ENCODE measurements at regions not wholly inside any gene's neighbourhood (a gene's known extent, or its start where the extent isn't known, plus 50 kb on each side); places are given as distances from the start of the nearest gene placed in this dataset.
"Not testable (repeated sequence)": the region's sequence is repeated elsewhere in the genome, so short reads cannot be mapped to it uniquely, and the experiment has no call there.

GRCh38 chr9:65223986-65224385 is 61.0 kb downstream of the FOXD4L5 start:
- intact Hi-C loops (cut with DNase I); H3K4me3 ChIP-seq; H3K9me3 ChIP-seq; H3K27me3 ChIP-seq; ATAC-seq; DNase-seq; H3K36me3 ChIP-seq; FAIRE-seq; H3K4me1 ChIP-seq; H3K27ac ChIP-seq: not testable (repeated sequence)
- 88 to 100% methylated on average over 2 of the region's 2 CpGs for WGBS, 2 donors

- H3K27ac ChIP-seq; DNase-seq; H3K36me3 ChIP-seq; H3K4me1 ChIP-seq; FAIRE-seq; H3K4me3 ChIP-seq; H3K27me3 ChIP-seq; ATAC-seq; H3K9me3 ChIP-seq; intact Hi-C loops (cut with DNase I): not testable (repeated sequence)
Measured at GRCh38 chr9:65208834-65209233, 76.2 kb downstream of the FOXD4L5 start.

GRCh38 chr9:65207273-65207672 is 77.7 kb downstream of the FOXD4L5 start:
- ATAC-seq; H3K9me3 ChIP-seq; H3K27me3 ChIP-seq; H3K36me3 ChIP-seq; intact Hi-C loops (cut with DNase I); H3K4me1 ChIP-seq; H3K27ac ChIP-seq; DNase-seq; FAIRE-seq; H3K4me3 ChIP-seq: not testable (repeated sequence)
- no CpG with 5 or more reads among the region's 1 CpG for WGBS, 2 donors

DNA sequence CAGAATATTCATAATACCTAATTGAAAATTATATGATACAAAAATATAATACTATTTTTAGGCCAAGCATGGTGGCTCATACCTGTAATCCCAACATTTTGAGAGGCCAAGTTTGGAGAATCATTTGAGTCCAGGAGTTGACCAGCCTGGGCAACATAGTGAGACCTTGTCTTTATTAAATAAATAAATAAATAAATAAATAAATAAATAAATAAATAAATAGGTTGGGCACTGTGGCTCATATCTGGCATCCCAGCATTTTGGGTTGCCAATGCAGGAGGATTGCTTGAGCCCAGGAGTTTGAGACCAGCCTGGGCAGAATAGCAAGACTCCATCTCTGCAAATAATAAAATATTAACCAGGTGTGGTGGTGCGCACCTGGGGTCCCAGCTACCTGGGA is 79.2 kb downstream of the FOXD4L5 start:
- no CpG with 5 or more reads among the region's 1 CpG for WGBS, 2 donors
- intact Hi-C loops (cut with DNase I); H3K27me3 ChIP-seq; ATAC-seq; FAIRE-seq; H3K27ac ChIP-seq; H3K4me1 ChIP-seq; H3K36me3 ChIP-seq; H3K4me3 ChIP-seq; H3K9me3 ChIP-seq; DNase-seq: not testable (repeated sequence)

- H3K4me1 ChIP-seq; FAIRE-seq; H3K36me3 ChIP-seq; H3K27ac ChIP-seq; ATAC-seq; H3K27me3 ChIP-seq; H3K4me3 ChIP-seq; H3K9me3 ChIP-seq; intact Hi-C loops (cut with DNase I): not testable (repeated sequence)
- WGBS, 2 donors: 84% methylated on average over 25 of the region's 65 CpGs; no CpG with 5 or more reads in 1 of the 2 donors
- DNase-seq: peak in 1 of 6 donors; percentile 1
Measured at GRCh38 chr9:65195781-65196180, 89.2 kb downstream of the FOXD4L5 start.

DNA sequence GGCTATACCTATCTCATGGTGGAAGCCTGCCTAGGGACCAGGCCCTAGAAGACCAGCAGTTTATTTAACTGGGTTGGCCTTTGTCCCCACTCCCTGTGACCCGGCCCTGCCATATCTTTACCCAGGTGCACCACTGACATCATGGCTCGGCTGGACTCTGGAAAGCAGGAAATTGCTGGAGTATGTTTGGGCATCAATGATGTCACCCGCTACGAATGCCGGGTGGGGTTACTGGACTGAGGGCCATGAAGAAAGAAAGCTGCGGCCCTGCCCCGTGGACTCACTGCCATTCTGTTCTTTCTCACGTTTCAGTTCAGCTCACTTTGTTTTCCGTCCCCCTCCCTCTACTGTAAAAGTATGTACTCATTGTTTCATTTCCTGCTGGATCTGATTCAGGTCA is 129.1 kb downstream of the FOXD4L5 start:
- FAIRE-seq; intact Hi-C loops (cut with DNase I); H3K9me3 ChIP-seq; H3K4me1 ChIP-seq; DNase-seq; ATAC-seq; H3K27ac ChIP-seq; H3K36me3 ChIP-seq; H3K27me3 ChIP-seq; H3K4me3 ChIP-seq: not testable (repeated sequence)
- WGBS, 2 donors: 75 to 84% methylated on average over 4 to 5 of the region's 9 CpGs
